Dermis blood vessel endothelial cell (primary cell): ENCODE measurements at regions not wholly inside any gene's neighbourhood (a gene's known extent, or its start where the extent isn't known, plus 50 kb on each side); places are given as distances from the start of the nearest gene placed in this dataset.
A peak's percentile ranks its signal among the peaks of the same experiment; 100 is the strongest.

Experiments used
- DNase-seq: peaks from one replicate; pipeline ENCODE4 v3.0.0; 2010

DNA sequence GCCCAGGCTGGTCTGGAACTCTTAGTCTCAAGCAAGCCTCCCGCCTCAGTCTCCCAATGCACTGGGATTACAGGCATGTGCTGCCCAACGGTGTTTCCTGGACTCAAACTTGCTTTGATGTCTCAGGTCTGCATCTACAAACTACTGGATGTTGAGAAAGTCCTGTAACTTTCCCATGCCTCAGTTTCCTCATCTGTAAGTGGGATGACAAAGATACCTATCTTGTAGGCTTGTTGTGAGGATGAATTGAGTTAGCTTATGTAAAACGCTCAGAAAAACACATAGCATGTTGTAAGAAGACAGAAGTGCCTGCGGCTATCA lies 63.6 kb upstream of the NUDT4 start:
- DNase-seq: no peak

GRCh38 chr12:93315385-93315906 lies 62.3 kb upstream of the NUDT4 start:
- DNase-seq: no peak

DNA sequence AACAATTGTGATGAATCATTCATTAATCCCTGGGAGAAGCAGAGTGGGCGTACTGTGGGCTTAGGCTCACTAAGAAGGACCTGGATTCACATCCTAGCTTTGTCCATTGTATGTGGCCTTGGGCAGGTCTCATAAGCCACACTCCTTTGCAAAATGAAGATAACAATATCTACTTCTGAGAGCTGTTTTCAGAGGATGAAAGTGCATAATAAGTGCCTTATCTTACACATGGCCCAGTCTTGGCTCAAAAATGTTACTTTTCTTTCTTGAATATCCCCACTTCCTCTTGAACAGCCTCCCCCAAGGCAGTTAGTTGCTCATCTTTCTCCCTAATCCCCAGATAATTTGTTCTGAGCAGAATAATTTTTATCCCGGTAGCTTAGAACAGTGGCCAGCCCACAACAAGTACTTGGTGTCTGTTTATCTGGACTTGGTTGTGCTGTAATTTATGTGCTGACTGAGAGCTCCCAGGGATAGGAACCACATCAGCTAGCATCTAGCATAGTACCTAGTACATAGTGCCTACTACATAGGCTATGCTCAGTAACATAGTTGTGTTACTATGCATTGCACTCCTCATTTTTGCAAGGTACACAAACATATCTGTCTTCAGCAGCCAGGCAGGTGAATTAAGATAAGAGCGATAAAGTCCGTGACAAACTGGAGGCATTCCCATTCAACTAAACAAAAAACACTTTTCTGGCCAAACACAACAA lies 61.7 kb upstream of the NUDT4 start:
- peak; percentile 32 for DNase-seq

DNA sequence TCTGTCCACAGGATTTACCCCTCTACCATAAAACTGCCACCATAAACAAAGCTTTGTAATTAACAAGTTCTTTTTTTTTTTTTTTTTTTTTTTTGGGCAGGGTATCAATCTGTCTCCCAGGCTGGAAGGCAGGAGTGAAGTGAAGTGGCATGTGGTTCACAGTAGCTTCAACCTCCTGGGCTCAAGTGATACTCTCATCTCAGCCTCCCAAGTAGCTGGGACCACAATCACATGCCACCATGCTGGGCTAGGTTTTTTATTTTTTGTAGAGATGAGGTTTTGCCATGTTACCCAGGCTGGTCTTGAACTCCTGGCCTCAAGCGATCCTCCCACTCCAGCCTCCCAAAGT lies 61.1 kb upstream of the NUDT4 start:
- no peak for DNase-seq

GRCh38 chr12:93317227-93317626 lies 60.5 kb upstream of the NUDT4 start:
- peak; percentile 40 for DNase-seq

DNA sequence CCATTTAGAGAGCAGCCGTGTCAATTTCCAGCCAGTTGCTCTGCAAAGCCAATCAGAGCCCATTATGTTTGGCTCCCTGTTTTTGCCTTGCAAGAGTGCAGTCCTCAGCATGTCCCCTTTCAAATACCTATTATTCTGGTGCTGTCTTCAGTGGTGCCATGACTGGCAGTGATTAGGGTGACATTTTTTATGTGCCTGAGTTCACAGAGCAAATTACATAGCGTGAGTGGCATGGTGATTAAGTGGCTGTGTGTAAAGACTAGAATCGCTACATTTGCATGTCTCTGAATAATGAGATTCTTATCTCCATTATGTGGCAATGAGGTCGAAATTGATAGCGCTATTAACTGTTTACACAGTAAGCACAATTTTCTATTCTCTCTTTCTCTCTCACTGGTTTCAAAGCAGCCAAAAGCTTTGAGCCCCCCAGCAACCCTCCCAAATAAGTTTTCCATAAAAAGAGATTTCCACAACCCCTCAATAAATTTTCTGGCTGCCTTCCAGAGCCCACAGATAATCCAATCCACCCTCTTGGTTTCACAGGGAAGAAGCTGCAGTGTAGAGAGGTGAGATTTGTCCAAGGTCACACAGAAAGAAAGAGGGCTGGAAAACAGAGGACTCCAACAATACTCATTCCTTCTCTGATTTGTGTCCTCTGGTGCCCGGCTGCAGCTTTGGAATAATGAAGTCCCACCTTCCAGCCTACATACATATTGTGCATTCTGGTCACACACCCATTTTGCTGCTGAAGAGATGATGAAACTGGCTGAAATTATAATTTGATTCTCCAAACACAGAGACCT lies 58.8 kb upstream of the NUDT4 start:
- DNase-seq: no peak

DNA sequence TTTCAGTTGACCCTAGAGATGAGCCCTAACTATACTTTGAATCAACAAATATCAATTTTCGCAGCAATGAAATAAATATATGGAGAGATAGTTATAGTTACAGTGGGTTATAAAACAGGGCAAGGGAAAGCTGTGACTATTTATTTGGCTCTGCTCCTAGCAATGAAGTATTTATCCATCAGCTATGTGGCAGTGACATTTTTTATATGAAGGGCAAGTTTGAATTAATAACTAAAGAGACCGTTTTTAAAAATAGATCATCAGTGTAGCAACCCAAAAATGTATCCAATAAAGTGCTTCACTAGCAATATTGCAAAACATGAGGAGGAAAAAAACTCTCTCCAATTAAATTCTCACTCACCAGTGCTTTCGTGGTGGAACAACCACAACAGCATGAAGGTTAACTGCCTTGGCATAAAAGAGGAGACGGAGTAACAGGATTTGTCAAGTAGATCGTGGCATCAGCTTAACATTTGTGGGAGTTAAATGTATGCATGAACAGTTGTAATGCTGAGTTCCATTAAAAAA lies 58.1 kb upstream of the NUDT4 start:
- DNase-seq: no peak

GRCh38 chr12:93322784-93323183 lies 54.9 kb upstream of the NUDT4 start:
- peak; percentile 79 for DNase-seq

- DNase-seq: peak; percentile 19
These were observed 53.9 kb upstream of the NUDT4 start for GRCh38 chr12:93323625-93324329.

DNA sequence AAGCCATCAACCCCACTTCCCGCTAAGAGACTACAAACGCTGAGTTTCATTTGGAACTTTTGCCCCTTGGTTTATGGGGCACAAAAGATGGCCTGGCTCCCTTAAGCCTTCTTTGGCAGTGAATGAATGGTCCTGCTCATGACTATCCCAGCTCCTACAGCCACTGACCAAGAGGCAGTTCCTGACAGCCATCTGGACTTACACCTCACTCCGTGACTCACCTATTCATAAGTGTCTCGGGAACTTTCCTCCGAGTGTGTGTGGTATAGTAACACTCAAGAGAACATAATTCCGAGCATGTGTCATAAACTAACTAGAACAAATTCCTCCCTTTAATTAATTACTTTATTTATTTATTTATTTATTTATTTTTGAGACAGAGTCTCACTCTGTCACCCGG lies 51.9 kb upstream of the NUDT4 start:
- peak; percentile 53 for DNase-seq
